ENCODE measurements at regions not wholly inside any gene's neighbourhood (a gene's known extent, or its start where the extent isn't known, plus 50 kb on each side); places are given as distances from the start of the nearest gene placed in this dataset.

DNA sequence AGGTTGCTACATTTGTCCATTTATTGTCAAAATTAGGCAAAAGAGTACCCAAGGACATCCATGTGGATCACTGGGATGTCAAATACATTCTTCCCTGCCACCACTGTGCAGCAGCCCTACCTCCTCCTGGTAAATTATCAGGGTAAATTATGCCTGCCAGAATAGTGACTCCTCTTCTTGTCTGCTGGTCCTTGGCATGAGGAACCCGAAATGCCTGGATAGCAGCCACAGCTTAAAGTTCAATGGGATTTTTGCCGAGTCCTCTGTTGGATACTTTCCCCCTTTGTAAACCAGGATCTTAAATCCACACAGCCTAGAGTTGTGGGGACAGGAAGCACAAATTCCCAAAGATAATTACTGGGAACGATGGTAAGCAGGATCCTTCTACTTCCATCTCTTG lies 173.3 kb downstream of the RFX6 start:
- Mint-ChIP-seq H3K4me3 (no peak overlapping the region), H3K36me3 (ENCODE audit: low read depth) (no peaks in the 10 kb centered on the region), H3K27ac (no peak overlapping the region), H3K4me1 (ENCODE audit: low read depth) (no peaks in the 10 kb centered on the region), H3K27me3 (ENCODE audit: insufficient read depth) (no peaks in the 10 kb centered on the region; the same call in 1 of the 2 replicates), H3K9me3 (peaks cover 27% of the 10 kb centered on the region)
- no peak for DNase-seq
- TF ChIP-seq, protein P1, sequence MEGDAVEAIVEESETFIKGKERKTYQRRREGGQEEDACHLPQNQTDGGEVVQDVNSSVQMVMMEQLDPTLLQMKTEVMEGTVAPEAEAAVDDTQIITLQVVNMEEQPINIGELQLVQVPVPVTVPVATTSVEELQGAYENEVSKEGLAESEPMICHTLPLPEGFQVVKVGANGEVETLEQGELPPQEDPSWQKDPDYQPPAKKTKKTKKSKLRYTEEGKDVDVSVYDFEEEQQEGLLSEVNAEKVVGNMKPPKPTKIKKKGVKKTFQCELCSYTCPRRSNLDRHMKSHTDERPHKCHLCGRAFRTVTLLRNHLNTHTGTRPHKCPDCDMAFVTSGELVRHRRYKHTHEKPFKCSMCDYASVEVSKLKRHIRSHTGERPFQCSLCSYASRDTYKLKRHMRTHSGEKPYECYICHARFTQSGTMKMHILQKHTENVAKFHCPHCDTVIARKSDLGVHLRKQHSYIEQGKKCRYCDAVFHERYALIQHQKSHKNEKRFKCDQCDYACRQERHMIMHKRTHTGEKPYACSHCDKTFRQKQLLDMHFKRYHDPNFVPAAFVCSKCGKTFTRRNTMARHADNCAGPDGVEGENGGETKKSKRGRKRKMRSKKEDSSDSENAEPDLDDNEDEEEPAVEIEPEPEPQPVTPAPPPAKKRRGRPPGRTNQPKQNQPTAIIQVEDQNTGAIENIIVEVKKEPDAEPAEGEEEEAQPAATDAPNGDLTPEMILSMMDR (IDR thresholded peaks at IDR 0.05): no peak

DNA sequence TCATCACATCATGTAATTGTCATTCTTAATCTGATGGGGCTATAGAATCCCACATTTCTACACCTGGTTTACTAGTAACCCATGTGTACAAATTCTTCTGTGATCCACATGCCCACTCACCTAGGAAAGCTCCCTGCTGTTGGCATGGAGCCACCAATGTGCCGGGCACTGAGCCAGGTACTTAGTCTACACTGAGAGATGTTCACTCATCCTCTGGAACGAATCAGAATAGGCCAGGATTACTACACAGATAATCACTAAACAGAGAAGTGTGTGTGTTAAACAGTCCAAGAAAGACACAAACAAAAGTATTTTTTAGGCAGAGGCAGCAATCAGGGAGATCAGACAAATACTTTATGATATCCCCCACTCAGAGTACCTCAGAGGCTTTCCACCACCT lies 193.2 kb upstream of the VGLL2 start:
- Mint-ChIP-seq H3K36me3 (ENCODE audit: low read depth) (no peaks in the 10 kb centered on the region), H3K9me3 (peaks cover 33% of the 10 kb centered on the region), H3K27me3 (ENCODE audit: insufficient read depth) (no peaks in the 10 kb centered on the region), H3K4me3 (no peak overlapping the region), H3K27ac (no peak overlapping the region), H3K4me1 (ENCODE audit: low read depth) (no peaks in the 10 kb centered on the region)
- DNase-seq: no peak
- TF ChIP-seq, protein P1 (IDR thresholded peaks at IDR 0.05): no peak

DNA sequence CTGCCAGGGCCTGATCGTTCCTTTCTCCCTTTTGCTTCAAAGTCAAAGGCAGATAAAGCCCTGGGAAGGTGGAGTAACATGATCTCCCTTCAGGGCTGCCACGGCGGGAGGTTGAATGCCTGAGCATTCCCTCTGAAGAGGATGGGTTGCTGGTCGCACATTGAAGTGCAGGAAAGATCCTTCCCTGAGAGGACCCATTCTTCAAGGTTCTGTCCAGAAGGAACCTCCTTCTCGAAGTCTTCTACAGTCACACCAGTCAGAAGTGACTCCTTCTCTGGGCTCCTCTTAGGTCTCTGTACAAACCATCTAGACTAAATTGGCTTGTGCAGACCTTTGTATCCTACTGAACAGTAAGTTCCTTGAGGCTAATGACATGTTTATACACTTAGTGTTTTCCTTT lies 192.6 kb upstream of the VGLL2 start:
- Mint-ChIP-seq H3K4me3 (no peak overlapping the region), H3K27ac (no peak overlapping the region), H3K4me1 (ENCODE audit: low read depth) (no peaks in the 10 kb centered on the region), H3K27me3 (ENCODE audit: insufficient read depth) (no peaks in the 10 kb centered on the region; the same call in 1 of the 2 replicates), H3K36me3 (ENCODE audit: low read depth) (no peaks in the 10 kb centered on the region), H3K9me3 (peaks cover 33% of the 10 kb centered on the region)
- TF ChIP-seq, protein P1 (IDR thresholded peaks at IDR 0.05): no peak
- no peak for DNase-seq

DNA sequence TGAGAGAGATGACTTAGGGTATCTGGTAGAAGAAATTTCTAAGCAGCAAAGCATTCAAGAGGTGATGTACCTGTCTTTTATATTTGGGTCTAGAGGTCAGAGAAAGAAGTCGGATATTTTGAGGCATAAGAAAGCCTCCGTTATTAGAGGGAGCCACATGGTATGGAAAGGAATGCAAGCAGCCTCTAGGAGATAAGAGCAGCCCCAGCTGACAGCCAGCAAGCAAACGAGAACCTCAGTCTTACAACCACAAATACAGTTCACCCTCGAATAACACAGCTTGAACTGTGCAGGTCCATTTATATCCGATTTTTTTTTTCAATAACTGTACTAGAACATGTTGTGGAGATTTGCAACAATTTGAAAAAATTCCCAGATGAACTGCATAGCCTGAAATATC lies 190.7 kb upstream of the VGLL2 start:
- H3K4me1 Mint-ChIP-seq (ENCODE audit: low read depth): no peaks in the 10 kb centered on the region

DNA sequence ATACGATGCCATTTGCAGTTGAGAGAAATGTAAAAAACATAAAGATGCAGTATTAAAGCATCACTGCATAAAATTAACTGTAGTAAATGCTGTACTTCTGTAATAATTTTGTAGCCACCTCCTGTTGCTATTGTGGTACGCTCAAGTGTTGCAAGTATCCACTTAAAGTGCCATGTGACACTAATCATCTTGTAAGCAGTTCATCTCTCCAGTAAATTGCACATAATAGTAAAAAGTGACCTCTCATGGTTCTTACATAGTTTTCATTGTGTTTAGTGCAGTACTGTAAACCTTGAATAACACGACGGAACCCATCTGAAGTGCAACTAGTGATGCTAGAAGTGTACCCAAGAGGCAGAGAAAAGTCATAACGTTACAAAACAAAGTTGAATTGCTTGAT lies 190.1 kb upstream of the VGLL2 start:
- TF ChIP-seq, protein P1 (IDR thresholded peaks at IDR 0.05): no peak
- H3K4me1 Mint-ChIP-seq (ENCODE audit: low read depth): no peaks in the 10 kb centered on the region
- no peak overlapping the region for H3K27ac Mint-ChIP-seq
- no peaks in the 10 kb centered on the region for H3K36me3 Mint-ChIP-seq (ENCODE audit: low read depth)
- no peaks in the 10 kb centered on the region; the same call in 1 of the 2 replicates for H3K27me3 Mint-ChIP-seq (ENCODE audit: insufficient read depth)
- peaks cover 26% of the 10 kb centered on the region for H3K9me3 Mint-ChIP-seq
- H3K4me3 Mint-ChIP-seq: no peak overlapping the region
- DNase-seq: no peak

More for the DNA sequence above, 190.7 kb upstream of the VGLL2 start:
- H3K36me3 Mint-ChIP-seq (ENCODE audit: low read depth): no peaks in the 10 kb centered on the region
- no peaks in the 10 kb centered on the region; the same call in 1 of the 2 replicates for H3K27me3 Mint-ChIP-seq (ENCODE audit: insufficient read depth)
- H3K4me3 Mint-ChIP-seq: no peak overlapping the region
- TF ChIP-seq, protein P1 (IDR thresholded peaks at IDR 0.05): no peak
- DNase-seq: no peak
- H3K27ac Mint-ChIP-seq: no peak overlapping the region
- peaks cover 27% of the 10 kb centered on the region for H3K9me3 Mint-ChIP-seq

DNA sequence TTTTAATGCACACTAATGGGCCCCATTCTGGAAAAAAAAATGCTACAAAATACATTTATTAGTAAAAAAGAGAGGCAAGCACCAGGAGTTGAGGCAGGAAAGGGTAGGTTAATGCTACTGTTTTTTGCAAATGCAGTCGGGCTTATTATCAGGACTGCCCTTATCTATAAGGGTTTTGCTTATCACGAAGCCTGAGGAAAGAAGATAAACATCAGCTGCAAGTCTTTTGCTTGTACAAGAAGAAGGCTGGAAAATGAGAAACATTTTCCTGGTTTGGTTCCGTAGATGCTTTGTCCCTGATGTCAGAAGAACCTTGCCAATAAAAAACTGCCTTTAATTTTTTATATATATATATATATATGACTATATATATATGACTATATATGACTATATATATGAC lies 189.3 kb upstream of the VGLL2 start:
- Mint-ChIP-seq H3K27me3 (ENCODE audit: insufficient read depth) (no peaks in the 10 kb centered on the region; the same call in 1 of the 2 replicates), H3K36me3 (ENCODE audit: low read depth) (no peaks in the 10 kb centered on the region), H3K9me3 (peaks cover 18% of the 10 kb centered on the region), H3K27ac (no peak overlapping the region), H3K4me1 (ENCODE audit: low read depth) (no peaks in the 10 kb centered on the region), H3K4me3 (no peak overlapping the region)
- no peak for DNase-seq
- TF ChIP-seq, protein P1 (IDR thresholded peaks at IDR 0.05): no peak
